NCI-H1092 (cell line): ENCODE measurements at regions not wholly inside any gene's neighbourhood (a gene's known extent, or its start where the extent isn't known, plus 50 kb on each side); places are given as distances from the start of the nearest gene placed in this dataset.

Experiments used
- DNase-seq: peaks from one replicate; lab custom pipeline; 2025; lab: John Stamatoyannopoulos, UW

DNA sequence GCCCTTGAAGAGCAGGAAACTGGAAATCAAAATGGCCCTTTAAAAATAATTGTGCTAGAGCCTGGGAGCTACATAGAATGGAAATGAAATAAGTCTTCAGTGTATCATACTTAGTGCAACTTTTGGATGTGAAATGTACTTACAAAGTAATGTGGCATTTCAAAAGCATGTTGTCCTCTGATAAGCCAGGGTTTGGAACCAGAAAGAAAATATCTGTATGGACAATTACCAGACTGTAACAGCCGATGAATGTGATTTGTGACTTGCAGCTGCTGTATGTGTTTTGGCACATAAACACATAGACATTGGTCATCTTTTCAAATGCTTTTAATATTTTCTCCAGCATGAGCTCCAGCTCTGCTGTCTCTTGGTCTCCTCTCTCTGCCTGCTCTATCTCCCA, 546.4 kb downstream of the OMA1 start:
- DNase-seq: no peak

DNA sequence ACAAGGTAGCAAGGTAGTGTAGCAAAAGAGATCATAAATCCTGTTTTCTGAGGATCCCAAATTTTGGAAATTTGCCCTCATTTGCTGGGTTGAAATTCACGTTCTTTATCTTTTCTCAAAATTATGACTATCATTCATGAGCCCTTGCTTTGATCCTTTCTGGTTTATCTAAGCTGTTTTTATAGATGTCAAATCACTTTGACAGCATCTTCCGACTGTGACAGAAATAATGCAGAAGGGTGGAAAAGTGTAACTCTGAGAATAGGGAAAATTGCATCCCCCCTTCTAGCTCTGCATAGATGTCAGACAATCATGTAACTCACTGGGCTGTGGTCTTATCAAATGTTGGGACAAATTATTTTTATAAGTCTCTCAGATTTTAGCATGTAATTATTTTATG, 550.1 kb downstream of the OMA1 start:
- DNase-seq: no peak

DNA sequence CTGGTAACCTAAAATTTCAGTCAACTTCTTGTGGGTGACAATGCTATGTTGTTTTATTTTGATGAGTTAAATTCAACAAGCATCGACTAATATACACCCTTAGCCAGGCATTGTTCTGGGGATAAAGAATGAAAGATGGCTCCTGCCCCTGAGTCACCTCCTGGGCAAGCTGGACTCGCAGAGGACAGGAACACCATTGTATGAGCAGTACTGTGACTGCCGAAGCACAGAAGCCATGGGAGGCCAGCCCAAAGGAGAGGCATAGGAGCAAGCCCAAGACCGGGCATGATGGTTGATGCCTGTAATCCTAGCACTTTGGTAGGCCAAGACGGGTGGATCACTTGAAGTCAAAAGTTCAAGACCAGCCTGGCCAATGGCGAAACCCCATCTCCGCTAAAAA, 555.2 kb downstream of the OMA1 start:
- DNase-seq: no peak

DNA sequence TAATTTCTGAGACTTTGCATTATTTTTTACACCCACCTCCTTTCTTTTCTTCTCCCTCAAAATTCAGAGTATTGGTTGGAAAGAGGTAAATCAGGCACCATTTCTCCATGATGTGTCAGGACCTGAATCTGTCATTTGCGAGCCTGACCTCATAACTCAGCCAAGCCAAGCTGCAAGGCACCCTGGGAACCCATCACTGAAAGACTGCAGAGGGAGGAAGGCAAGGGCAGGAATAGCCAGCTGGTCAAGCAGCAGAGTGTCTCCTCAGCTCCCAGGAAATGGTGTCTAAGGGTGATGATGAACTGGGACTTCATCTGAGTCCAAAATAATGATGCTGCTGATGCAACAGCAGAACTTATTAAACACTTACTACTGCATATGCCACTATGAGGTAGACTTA, 556.6 kb downstream of the OMA1 start:
- no peak for DNase-seq

DNA sequence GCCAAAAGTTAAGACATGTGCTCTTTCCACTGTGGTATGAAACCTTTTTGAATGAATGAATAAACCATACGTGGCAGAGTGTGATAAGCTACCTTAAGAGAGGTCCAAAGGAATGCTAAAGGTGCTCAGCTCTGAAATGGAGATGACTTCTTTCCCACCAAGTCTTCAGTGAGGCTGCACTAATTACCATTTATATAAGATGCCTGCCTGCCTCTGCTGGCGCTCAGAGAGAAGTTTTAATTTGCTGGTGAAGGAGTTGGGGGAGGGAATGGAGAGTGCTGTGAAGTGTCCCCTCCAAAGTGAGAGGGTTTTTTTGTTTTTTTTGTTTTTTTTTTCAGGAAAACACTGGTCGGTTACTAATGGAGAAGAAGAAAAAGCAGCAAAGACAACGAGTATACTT, 559.0 kb downstream of the OMA1 start:
- no peak for DNase-seq

DNA sequence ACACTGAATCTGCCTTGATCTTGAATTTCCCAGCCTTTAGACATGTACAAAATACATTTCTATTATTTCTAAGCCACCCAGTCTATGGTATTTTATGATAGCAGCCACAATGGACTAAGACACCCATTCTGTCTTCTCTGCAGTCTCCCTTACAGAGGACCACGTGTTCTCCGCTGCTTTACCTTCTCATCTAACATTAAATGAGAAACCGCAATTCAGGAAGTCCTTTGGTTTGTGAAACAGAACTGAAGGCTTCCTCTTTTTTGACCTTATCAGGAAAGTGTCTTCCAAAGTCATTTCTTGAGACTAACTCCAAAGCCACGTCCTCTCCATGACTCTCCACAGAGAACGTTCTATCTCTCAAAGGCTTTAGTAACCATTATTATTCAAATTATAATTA, 560.1 kb downstream of the OMA1 start:
- DNase-seq: no peak

DNA sequence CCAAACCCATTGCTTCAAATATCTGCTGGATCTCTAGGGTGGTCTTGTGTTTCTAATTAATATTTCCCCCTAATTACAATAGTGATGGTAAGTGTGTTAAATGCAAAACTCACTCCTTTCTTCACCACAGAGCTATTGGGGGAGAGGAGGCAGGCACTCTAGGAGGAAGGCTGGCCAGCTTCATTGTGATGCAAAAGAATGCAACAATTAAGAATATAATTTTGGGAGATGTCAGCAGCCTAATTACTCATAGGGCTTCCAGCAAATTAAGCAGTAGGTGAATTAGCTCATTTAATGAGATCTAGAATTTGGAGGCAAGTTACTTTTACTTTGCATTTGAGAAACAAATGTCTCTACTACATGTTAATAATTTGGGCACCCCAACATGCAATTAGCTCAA, 560.4 kb upstream of the DAB1 start:
- no peak for DNase-seq

DNA sequence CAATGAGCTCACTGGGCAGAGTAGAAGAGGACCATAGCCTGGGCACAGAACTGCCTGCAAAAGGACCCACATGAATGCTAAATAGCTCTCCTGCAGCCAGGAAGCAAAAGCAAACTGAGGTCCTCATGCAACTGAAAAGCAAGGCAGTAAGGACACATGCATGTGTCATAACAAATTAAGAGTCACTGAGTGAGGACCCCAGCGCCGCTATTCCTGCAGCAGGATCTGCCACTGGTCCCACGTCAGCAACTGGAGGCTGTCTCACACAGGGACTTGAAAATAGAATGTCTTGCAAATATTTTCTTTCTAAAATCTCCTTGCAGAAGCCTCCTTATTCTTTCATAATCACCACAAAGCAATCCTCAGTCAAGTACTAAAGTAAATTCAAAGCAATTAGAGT, 559.6 kb upstream of the DAB1 start:
- DNase-seq: no peak

DNA sequence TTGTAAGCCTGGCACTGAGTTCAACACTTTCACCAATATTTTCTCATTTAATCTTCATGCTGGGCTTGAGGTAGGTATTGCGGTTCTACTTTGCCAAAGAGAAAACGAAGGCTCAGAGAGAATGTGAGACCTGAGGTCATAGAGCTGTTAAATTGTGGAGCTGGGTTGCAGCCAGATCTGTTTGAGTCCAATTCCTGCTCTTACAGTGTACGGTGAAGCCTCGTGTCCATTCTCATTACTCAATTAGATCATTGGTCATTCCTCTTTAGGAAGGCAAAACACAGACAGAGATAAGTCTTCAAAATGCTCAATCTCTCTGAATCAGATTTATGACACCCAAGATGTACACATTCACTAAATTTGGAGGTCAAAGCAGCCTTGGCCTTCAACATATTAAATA, 559.0 kb upstream of the DAB1 start:
- no peak for DNase-seq

DNA sequence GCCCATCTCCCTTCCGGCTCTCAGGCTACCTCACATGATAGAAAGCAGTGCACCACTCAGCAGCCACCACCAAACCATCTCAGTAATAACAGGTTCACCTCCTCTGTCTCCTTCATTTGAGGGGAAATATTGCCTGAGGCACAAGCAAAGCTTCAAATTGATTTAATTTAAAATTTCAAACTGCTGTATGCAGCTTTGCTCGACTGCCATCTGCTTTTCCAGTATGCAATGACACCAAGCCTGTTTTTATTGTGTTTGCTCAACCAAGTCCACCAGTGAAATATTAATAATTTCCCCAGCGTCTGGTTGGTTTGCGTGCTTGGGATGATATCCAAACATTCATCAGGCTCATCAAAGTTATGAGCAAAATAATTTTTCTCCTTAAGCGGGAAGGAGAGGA, 552.4 kb upstream of the DAB1 start:
- no peak for DNase-seq

DNA sequence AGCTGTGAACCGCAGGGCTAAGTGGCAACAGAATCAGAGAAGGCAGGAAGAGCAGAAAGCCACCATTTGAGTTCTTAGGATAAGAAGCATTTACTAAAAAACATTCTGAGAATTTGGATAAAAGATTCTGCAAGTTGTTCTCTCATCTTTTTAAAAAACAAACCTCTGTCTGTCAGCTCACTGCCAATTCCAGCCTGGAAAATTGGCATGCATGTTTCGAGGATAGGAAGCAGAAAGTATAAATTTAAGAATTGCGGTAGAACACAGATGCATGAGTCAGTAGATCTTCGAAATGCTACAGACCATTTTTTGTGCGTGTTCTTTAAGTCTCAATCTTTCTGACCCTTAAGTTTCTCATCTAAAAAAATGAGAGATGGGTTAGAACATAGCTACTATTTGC, 544.5 kb upstream of the DAB1 start:
- DNase-seq: no peak

DNA sequence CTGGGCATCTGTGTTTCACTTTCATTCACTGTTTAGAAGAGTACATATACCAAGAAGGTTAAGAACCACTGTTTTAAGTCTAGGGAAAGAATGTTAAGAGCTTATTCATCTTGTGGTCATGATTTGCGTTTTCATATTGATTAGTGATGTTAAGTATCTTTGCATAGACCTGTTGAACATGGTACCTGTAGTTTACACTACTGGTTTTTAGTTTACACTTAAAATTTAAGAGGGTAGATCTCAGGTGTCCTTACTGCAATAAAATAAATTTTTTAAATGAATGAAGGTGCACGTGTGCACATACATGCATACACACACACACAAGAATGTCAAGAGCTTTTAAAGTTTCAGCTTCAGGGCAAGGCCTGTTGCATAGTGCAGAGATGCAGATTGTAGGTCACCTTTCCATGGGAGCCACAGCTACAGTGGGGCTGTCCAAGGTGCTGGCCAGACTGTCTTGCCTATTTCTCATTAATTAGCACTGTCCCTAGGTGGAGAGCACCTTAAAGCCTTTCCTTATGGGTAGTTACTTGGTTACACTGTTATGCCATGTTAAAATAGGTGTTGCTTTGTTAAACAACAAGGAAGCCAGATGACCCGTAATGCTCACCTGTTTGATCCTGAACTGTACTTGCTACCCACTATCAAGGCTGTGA, 543.0 kb upstream of the DAB1 start:
- DNase-seq: no peak

DNA sequence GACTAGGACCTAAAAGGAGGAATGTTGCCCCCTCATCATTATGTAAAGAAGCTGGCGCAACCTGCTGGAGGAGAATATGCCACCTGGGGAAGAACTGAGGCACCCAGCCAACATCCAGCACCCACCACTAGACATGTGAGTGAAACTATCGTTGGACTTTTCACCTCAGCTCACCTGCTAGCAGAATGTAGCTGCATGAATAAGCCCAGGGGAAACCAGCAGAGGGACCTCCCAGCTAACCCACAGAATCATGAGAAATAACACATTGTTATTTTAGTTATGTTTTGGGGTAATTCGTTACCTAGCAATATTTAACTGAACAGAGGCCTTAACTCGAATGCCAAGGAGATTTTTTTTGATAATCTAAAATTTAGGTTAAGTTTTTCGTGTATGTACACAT, 542.5 kb upstream of the DAB1 start:
- no peak for DNase-seq

DNA sequence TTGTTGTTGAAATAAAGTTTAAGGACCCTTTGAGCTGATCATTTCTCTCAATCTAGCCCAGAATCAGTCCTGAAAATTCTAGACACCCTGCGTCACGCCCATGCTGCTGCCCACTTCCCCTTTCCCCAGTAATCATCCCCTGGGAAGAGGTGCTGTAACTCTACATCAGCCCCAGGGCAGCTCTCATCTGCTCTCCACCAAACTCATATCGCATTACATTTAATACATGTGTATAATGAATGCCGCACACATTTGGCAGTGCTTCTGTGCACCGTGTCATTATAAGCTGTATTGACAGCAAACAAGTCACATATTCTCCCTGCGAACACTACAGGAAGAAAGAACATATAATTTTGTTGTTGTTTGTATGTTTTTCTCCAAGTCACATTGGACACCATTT, 539.7 kb upstream of the DAB1 start:
- DNase-seq: peak; percentile 48

DNA sequence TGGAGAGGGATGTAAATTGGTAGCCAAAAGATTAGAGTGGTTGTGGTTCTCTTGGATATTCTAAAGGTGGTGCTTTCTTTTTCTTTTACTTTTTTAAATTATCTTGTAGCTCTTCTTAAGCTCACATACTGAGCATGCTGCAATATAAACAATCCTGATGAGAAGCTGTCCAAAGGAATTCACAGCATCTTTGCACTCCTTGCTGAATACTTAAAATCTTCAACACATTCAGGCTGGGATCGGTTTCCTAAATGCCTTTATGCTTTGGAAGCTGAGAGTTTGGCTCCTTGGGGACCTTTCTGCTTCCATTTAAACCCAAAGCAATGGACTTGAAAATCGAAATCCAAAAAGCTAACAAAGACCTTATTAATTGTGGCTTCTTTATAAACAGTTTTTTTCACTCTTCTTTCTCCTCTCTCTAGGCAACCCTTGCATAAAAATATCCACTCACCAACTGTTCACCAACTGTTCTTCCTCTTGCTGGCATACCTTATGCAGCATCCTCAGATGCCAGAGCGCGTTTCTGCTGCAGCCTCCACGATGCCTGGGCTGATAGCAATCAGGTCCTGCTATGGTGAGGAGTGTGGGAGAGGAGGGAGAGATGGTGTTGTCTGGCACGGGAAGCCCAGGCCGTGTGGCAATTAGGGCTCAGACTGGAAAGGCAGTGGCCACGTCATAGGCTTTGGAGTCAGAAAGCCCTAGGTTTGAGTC, 535.8 kb upstream of the DAB1 start:
- no peak for DNase-seq

DNA sequence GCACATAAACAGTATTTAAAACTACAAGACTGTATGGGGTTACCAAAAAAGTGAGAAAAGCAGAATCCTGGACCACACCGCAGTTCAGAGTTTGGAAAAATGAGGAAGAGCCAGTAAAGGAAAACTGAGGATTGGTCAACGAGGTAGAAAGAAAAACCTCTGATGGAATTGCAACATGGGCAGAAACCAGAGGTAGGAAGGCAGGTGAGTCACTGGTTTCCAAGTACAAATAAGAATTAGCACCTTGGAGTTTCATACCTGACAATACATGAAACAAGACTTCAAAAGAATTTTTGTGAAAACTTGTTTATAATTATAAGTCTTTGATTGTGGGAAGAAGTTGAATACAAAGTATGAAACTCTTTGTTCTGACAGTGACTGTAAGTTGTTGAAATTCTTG, 533.7 kb upstream of the DAB1 start:
- DNase-seq: no peak

DNA sequence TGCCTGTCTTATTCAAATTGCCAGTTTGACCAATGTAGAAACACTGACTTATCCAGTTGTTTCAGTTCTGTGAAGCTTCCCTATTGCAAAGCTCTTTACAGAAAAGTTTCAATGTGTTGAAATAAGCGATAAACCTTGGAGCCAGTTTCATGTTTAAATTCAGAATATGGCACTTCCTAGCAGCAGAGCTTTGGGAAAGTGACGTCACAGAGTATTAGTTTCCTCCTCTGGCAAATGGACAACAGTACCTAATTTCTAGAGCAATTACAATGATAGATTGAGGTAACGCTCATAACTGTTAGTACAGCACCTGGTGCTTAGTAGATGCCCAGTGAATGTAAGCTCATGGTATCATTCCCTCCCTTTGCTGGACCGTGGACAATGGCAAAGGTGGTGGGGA, 527.5 kb upstream of the DAB1 start:
- DNase-seq: no peak

DNA sequence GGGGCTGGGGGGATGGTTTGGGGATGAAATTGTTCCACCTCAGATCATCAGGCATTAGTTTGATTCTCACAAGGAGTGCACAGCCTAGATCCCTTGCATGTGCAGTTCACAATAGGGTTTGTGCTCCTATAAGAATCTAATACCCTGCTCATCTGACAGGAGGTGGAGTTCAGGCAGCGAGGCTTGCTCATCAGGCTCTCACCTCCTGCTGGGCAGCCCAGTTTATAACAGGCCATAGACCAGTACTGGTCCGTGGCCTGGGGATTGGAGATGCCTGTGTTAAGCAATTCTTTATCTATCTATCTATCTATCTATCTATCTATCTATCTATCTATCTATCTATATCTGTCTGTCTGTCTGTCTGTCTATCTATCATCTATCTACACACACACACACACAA, 525.3 kb upstream of the DAB1 start:
- no peak for DNase-seq

DNA sequence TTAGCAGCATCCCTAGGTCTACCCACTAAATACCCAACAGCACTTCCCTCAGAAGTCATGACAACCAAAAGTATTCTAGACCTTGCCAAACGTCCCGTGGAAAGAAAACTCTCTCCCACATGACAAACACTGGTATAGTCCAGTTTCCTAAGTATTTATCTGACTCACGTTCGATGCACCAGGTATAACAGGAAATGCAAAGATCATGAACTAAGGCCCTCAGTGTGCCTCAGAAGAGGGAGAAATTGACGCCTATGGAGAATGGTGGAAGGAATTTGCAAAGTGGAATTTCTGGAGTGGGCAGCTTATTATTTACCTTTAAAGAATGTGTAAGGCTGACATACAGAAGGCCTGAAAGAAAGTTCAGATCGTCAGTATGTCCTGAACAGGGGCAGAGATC, 523.6 kb upstream of the DAB1 start:
- DNase-seq: no peak

DNA sequence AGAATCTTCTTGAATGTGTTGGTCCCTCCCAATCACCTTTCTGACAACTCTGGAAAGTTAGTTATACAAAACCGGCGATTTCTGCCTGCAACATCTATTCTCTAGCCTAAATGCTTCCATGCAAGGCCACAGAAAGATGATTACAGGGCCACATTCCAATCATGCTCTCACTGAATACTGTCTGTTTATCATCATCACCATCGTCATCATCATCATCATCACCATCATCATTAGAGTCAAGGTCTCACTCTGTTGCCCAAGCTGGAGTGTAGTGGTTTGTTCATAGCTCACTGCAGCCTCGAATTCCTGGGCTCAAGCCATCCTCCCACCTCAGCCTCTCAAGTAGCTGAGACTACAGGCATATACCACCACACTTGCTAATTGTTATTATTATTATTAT, 521.2 kb upstream of the DAB1 start:
- no peak for DNase-seq

DNA sequence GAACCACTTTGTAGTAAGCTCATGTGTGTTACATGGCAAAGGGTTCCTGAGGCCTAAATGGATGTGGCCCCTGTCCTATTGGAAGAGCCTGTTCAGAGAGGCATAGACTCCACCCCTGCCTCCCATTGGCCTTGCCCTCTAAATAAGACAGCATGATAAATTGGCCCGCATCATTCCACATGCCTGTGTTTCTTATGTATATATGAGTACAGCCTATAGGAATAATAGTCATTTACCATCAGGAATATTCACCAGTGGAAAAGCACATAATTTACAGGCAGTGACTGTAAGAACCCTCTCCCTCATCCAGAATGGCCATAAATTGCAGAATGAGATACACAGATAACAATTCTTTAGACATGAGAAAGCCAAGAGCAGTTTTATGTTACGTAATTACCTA, 519.5 kb upstream of the DAB1 start:
- DNase-seq: no peak

DNA sequence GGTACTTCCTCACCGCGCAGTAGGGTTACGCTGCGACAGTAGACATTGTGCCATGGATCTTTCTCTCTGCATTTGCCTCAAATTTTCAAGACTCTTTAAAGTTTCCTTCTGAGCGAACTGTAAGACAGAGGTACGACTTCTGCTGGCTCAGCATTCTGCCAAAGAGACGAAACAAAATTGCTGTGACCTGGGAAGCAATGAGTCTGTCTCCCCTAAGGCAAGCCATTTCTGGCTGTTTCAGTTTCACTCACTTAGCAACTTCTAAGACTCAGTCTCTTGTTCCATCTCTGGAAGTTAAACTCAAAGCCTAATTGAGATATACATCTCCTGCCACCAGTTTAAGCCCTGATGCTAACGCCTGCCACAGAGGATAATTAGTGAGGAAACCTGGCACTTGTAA, 510.9 kb upstream of the DAB1 start:
- DNase-seq: no peak

DNA sequence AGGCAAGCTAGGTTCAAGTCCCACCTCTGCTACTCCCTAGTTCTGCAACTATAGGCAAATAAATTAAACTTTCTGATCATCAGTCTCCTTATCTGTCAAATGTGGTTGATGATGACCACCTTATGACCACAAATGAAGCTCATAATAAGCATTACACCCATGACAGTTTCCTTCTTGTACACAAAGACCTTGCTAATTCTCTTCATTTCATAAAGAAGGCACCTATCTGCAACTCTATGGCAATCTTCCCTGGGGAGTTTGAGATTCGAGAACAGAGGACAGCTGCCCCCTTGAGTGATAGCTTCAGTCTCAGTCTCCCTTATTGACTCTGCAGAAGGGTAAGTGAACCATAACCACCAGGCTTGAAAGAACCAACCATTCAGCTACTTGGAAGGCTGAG, 503.1 kb upstream of the DAB1 start:
- DNase-seq: no peak

DNA sequence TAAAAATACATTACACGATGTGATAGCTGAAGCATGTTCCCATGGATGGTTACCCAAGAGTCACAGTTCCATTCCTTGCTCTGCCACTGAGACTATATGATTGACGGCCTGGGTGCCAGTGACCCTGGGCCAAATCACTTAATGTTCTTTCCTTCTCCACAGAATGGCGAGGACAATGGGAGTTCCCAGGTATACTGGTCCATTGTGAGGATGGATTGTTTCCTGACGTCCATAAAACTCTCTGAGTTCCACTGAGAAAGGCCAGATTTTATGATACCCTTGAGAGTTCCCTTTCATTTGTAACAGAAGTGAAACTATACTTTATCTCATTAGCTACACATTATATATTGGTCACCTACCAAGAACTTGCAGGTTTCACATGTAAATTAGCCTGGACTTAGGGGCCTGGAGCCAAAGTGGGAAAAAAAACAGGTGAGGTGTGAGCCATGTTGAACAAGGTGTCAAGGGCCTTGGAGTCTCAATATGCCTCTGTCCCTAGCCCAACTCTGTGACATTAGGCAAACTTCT, 502.2 kb upstream of the DAB1 start:
- no peak for DNase-seq
